LNCaP clone FGC (cell line): ENCODE measurements at regions not wholly inside any gene's neighbourhood (a gene's known extent, or its start where the extent isn't known, plus 50 kb on each side); places are given as distances from the start of the nearest gene placed in this dataset.

Experiments used
- DNase-seq: peaks from one replicate; pipeline ENCODE4 v3.0.0-alpha.2; 2011; ENCODE audit warnings: low read depth
- H3K4me3 ChIP-seq: 2 replicates; pipeline ENCODE4 v1.5.1; 2011; ENCODE audit warnings: mild to moderate bottlenecking, low read depth, low read length, control low read depth
- TF ChIP-seq, protein P1 (sequence below): IDR thresholded peaks from 2 replicates; pipeline ENCODE4 v1.5.1; 2012; ENCODE audit warnings: mild to moderate bottlenecking; ENCODE audit not compliant: control insufficient read depth, insufficient read depth; ENCODE audit errors: extremely low read depth

GRCh38 chr4:17310269-17310652 lies 201.6 kb downstream of the QDPR start:
- no peak overlapping the region for H3K4me3 ChIP-seq
- TF ChIP-seq, protein P1, sequence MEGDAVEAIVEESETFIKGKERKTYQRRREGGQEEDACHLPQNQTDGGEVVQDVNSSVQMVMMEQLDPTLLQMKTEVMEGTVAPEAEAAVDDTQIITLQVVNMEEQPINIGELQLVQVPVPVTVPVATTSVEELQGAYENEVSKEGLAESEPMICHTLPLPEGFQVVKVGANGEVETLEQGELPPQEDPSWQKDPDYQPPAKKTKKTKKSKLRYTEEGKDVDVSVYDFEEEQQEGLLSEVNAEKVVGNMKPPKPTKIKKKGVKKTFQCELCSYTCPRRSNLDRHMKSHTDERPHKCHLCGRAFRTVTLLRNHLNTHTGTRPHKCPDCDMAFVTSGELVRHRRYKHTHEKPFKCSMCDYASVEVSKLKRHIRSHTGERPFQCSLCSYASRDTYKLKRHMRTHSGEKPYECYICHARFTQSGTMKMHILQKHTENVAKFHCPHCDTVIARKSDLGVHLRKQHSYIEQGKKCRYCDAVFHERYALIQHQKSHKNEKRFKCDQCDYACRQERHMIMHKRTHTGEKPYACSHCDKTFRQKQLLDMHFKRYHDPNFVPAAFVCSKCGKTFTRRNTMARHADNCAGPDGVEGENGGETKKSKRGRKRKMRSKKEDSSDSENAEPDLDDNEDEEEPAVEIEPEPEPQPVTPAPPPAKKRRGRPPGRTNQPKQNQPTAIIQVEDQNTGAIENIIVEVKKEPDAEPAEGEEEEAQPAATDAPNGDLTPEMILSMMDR = no peak
- no peak for DNase-seq

GRCh38 chr4:17309567-17310268 lies 202.2 kb downstream of the QDPR start:
- no peak for DNase-seq

DNA sequence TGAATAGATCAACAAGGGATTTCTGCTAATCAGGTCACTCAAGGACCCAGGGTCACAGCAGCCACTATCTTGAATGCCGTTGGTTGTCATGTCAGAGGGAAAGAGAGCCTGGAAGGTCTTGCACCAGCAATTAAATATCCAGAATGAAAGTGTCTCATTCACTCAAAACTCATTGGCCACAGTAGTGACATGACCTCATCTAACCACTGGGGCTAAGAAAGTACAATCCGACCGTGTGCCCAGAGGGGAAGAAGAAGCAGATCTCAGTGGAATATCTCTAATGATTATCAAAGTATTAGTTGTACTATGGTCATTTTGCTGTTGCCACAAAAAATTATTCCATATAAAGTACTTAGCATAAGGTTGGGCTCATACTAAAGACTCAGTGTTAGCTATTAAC lies 210.0 kb downstream of the QDPR start:
- TF ChIP-seq, protein P1 = no peak
- no peak for DNase-seq
- H3K4me3 ChIP-seq = no peak overlapping the region

More at GRCh38 chr4:17309567-17310268, 202.2 kb downstream of the QDPR start:
- TF ChIP-seq, protein P1 = no peak
- H3K4me3 ChIP-seq = no peak overlapping the region

GRCh38 chr4:17301266-17301665 lies 210.6 kb downstream of the QDPR start:
- no peak overlapping the region for H3K4me3 ChIP-seq
- no peak for DNase-seq
- TF ChIP-seq, protein P1 = no peak

DNA sequence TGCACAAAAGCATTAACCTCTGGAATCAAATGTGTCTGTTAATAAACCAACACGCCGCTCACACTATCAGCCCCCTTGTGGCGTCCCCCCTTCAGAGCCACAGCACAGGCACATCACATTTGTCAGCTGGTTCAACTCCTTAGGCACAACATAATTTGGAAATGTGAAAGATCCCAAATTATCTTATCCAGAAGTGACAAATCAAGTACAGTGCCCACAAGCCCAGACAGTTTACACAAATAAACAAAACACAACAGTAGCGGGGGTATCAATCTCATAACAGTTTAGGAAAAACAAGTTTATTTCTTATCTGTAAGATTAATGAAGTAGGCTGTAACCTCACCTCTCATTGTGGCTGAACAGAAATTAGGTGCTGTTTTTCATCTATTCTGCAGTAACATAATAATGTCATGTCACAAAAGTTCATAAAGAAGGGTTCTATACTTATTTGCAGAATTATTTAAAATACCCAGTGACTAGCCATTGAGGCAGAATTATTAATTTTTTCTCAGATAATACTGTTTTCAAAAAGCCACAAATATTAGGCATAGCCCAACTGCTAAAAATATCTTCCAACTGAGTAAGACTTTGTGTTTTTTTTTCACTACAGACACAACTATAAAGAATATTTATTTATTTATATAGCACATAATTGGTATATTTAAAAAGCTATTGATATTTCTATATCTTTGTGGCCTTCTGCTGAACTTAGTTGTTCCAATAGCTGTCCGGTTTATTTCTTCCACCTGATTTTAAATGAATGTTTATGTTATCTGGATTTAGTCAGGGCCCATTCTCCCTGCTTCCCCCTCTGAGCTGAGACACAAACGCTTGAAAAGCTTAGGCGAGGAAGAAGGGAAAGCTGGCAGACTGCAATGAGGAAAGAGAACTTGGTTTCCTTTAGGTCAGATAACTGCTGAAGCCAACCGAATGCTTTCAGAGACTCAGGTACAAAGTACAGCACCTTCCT lies 214.7 kb downstream of the QDPR start:
- DNase-seq = no peak
- H3K4me3 ChIP-seq = no peak overlapping the region
- TF ChIP-seq, protein P1 = no peak

DNA sequence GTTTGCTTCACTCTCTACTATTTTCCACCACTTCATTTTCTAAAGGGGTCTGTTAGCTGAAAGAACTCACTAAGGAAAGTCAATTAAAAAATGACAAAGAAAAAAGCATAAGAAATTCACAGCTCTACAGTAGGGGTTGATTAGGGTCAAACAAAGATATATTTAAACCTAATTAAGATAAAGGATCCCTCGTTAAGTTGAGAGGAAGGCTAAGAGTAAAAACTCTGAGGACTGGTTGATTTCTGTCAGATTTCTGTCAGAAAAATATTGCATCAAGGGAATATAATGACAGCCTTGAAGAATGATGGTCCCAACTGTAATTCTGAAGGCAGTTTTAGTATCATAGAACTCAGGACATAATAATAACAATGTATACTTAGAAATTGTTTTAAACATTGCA lies 218.0 kb downstream of the QDPR start:
- H3K4me3 ChIP-seq = no peak overlapping the region
- DNase-seq = no peak
- TF ChIP-seq, protein P1 = no peak

DNA sequence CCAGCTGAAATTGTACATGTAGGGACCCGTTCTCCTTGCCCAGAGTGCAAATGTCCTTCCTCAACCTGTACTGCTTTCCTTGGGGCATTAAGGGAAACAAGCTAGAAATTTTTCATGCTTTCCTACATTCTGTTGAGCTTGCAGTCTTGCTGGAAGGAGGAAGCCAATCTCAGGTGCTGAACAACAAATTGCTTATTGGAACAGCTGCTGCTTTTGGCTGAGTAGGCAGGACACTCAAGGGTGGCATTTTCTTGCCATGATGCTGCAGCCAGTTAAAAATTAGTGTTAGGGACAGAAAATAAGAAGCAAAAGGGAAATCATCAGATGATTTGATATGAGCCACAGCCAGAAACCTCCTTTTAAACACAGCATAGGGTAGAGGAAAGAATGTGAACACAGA lies 223.7 kb downstream of the QDPR start:
- no peak for DNase-seq
- TF ChIP-seq, protein P1 = no peak
- no peak overlapping the region for H3K4me3 ChIP-seq
